GM21515 (cell line): ENCODE measurements at regions not wholly inside any gene's neighbourhood (a gene's known extent, or its start where the extent isn't known, plus 50 kb on each side); places are given as distances from the start of the nearest gene placed in this dataset.
"Not testable (repeated sequence)": the region's sequence is repeated elsewhere in the genome, so short reads cannot be mapped to it uniquely, and the experiment has no call there.

ENCODE experiments used
- ATAC-seq: cut with Tn5 transposase; IDR thresholded peaks from one replicate; pipeline ENCODE4 v1.9.1; 2021; ENCODE audit not compliant: unreplicated experiment

- no peak for ATAC-seq
Measured at GRCh38 chr7:66571568-66571967, 57.1 kb upstream of the KCTD7 start.

DNA sequence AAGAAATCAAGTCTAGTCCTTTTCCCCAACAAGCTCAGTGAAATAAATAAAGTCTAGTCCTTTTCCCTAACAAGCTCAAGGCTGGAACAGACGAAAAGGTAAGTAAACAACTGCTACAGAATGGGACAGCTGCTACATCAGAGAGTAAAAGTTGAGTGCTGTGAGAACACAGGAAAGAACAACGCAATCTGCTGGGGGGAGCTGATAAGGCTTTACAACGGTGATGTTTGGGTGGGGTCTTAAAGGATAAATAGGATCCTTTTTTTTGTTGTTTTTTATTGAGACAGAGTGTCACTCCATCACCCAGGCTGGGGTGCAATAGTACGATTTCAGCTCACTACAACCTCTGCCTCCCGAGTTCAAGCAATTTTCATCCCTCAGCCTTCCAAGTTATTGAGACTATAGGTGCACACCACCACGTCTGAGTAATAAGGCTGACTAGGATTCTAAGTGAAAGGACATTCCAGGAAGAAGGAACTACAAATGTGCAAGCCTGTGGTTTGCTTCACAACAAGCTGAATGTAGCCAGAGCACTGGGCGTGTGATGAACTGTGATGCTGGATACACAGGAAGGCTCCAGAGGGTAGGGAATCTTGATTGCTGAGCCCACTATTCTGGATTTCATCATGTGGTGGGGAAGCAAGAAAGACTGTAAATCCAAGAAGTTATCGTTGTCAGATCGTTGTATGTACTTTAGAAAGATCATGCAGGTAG, 54.7 kb upstream of the KCTD7 start:
- ATAC-seq: not testable (repeated sequence)

DNA sequence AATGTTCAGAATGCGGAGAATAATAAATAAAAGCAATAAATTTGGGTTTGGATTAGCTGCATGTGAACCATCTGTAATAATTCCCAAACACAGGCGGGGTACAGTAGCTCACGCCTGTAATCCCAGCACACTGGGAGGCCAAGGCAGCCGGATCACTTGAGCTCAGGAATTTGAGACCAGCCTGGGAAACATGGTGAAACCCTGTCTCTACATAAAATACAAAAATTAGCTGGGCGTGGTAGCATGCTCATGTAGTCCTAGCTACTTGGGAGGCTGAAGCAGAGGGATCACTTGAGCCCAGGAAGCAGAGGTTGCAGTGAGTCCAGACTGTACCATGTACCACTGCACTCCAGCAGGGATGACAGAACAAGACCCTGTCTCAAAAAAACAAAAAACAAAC, 53.9 kb upstream of the KCTD7 start:
- not testable (repeated sequence) for ATAC-seq

GRCh38 chr7:66575398-66575797, 53.3 kb upstream of the KCTD7 start:
- no peak for ATAC-seq

GRCh38 chr7:66576646-66577045, 52.0 kb upstream of the KCTD7 start:
- ATAC-seq: no peak
